ENCODE measurements at regions not wholly inside any gene's neighbourhood (a gene's known extent, or its start where the extent isn't known, plus 50 kb on each side); places are given as distances from the start of the nearest gene placed in this dataset.

DNA sequence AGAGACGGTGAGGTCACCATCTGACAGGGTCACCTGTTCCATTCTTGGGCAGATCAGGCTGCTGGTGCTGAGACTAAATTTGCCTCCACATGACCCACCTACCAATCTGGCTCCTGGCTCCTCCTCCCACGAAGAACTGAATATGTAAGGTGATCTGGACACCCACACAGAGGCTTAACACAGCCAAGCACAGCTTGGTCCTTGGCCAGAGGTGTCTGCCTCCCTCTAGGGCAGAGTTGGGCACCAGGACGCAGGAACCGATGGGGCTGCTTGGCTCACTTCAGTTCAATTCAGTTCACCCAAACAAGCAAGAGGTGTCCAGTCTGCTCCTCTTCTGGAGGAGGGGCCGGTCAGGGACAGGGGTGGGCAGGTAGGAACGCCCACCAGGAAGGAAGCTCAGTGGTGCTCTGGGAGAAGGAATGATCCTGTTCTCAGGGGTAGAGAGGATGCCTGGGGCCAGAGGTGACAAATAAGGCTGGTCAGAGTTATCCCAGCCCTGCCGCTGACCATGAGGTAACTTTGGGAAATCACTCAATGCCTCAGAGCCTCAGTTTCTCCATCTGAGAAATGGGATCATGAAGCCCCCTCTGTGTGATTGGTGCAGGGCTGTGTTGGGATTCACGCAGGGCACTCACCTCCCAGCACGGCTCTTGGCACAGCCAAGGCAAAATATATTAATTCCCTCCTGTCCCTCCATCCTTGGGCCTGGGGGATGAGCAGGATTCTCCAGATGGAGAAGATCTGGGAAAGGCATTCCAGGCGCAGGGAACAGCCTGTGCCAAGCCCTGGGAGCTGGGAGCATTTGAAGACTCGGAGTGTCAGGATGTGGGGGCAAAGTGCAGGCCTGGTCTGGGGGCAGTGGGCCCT, 284.5 kb downstream of the PTPRU start:
- no peak for DNase-seq

DNA sequence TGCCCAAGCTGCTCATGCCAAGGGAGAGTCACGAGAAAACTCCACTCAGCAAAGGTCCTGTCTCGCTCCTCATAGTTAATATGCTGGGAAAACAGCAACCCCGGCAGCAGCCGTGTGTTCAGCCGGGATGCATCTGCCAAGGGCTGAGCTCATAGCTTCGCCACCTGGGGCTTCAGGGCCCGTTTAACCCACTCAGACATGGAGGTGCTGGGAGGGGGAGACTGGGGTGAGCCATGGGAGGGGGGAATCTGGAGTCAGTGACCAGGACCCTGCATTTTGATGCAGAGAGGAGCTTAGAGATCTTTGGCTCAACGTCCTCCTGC, 283.4 kb downstream of the PTPRU start:
- no peak for DNase-seq

DNA sequence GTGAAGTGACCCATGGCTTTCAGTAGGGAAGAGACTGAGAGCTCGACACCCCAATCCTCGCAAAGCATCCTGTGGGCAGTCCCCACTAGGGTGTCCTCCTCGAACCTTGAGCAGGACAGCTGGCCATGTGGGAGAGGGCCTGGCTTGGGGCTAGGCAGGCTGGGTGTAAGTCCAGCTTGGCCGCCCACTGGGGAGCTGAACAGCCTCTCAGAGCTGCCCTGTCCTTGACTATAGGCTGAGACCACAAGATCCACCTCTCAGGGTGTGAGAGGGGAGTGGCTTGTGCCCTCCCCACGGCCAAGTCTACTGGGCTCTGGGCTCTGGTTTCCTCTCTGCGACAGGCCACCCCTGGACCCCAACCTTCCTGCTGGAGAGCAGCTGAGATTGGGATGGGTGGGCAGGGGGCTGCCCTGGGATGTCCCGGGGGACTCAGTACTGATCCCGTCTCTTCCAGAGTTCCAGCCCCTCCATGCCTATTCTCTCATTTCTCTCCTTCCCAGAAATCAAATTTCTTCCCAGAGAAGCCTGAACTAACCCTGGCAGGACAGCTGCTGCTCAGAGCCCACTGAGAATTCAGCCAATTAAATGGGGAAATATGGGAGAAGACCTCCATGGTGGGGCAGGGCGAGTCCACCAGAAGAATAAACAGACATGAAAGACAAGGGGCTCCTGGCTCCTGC, 282.9 kb downstream of the PTPRU start:
- no peak for DNase-seq

DNA sequence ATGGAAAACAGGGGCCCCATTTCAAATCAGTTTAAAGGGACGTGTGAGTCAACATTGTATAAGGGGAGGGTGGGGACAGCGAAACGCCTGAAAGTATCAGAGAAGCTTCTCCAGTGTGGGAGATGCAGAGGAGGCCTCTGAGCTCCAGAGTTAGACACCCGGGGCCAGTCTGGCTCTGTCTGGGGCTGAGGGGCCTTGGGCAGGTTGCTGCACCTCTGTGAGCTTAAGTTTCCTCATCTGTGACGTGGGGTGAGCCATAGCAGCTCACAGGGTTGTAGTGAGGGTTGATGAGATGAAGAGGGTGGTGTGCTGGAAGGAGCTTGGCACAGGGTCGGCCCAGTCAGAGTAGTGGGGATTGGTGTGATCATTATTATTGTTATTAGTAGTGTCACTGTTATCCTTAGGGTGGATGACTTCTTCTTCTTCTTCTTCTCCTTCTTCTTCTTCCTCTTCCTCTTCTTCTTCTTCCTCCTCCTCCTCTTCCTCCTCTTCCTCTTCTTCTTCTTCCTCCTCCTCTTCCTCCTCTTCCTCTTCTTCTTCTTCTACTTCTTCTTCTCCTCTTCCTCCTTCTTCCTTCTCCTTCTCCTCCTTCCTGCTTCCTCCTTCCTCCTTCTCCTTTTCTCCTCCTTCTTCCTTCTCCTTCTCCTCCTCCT, 282.0 kb downstream of the PTPRU start:
- no peak for DNase-seq

DNA sequence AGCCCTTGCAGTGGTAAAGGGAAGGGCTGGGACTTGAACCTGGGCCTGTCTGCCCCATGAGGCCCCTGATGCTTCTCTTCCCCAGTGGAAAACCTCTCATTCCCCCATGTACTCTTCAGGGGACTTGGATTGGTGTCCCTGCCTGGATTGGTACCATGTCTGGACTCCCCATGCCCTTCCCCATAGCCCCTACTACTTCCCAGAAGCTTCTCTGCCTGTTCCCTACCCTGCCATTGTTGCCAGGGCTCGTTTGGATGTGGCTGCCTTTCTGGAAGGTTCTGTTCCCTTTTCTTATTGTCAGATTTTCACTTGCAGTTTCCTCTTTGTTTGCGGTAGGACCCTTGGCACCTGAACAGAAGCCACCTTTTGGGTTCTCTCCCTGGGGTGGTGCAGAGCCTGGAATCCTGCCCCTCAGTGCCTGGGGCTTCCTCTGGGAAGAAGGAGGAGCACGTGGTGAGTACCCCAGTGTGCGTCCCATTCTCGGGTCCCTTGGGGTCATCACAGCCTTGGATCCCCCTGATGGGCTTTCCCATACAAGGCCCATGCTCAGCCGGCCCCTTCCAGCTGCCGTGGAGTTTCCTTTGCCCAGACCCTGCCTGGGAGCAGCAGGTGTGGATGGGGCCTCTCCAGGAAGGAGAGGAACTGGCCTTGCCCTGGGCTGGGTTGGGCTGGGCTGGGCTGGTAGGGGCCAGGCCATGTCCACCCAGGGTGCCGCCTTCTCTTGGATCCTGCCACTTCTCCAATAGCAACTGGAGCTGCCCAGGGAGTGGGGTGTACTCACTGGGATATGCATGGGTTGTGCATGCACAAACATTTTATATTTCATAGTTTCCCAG, 281.1 kb downstream of the PTPRU start:
- DNase-seq = no peak

DNA sequence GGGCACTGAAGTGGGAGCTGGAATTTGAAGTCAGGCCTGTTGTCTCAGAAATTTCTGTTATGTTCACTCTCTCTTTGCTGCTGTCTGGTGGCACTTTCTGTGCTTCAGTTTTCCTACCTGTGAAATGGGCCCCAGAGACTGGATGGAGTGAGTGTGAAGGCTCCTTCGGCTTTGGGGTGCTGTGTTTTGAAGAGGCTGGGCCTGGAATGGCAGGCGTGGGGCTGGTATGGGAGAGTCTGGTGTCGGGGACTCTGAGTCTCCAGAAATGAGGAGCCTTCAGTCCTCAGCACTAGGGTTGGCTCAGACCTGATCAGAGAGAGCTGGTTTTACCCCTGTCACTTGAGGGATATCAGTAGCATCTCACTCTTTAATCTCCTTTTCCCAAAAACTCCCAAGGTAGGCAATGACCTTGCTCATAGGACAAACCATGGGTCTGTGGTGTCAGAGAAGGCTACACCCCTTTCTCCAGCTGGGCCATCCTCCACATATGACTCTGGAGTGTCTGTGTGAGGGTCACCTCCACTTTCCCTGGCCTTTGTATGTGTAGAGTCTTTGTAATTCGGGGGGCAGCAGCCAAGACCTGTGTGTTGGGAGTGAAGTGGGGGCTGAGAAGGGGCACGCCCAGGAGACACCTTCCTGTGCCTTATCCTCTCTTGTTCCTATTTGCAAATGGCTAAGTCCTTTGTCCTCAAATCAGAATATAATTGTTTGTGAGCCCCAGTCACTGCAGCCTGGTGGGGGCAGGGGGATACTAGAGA, 279.9 kb downstream of the PTPRU start:
- no peak for DNase-seq

DNA sequence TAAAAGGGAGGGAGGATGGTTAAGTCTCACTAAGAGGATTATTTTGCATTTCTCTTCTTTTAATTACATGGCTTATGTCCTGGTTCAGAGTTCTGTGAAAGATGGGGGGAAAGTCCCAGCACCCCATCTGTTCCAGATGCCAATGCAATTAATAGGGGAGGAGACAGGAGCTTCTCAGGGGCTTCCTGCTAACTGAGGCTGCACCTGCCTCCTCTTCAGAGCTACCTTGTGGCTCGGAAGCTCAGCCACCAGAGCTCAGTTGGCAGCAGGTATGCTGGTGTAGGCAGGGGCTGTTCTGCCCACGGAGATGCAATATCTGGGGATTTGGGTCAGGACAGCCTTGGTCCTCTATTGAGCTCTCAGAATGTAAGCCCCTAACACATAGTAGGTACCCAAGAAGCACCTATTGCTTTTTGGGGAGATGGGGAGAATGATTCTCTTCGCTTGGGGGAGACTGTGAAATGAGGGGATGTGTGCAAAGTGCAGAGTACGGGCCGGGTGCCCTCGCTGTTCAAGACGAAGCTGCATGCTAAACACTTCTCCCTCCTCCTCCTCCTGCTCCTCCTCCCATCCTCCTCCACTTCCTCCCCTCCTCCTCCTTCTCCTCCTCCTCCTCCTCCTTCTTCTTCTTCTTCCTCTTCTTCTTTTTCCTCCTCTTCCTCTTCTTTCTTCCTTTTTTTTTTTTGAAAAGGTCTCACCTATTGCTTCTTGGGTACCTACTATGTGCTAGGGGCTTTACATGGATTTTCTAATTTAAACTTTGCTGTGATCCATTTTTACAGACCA, 279.0 kb downstream of the PTPRU start:
- DNase-seq = no peak

DNA sequence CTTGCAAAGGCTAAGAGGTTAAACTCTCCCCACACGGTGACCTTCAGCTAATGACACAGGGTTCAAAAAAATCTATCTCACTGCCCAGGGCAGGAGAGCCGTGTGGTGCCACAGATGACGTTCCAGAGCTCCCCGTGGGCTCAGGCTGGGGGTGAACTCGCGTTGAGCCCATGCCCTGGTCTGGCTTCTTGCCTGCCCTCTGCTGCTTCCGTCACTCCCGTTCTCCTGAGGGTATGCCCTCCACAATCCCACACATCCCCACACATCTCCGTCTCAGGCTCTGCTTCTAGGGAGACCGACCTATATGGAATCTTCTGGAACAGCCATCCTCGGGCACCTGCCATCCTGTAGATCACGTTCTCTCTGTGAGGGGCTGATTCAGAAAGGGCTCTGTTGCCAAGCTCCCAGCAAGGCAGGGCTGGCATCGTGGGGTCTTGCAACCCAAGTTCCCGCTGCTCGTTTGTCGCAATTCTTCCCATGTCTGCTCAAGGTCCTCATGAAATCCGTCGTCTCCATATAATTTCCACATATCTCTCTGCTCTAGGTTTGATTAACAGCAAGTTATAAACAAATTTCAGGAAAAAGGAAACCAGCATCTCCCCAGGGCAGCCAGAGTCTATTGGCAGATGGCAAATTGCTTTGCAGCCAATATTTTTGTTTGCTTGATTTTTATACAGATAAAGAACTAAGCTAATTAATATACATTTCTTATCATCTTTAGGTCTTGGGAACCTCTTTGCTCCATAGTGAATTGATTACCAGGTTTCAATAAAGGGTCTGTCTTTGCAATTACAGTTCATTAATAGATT, 278.2 kb downstream of the PTPRU start:
- DNase-seq = no peak

DNA sequence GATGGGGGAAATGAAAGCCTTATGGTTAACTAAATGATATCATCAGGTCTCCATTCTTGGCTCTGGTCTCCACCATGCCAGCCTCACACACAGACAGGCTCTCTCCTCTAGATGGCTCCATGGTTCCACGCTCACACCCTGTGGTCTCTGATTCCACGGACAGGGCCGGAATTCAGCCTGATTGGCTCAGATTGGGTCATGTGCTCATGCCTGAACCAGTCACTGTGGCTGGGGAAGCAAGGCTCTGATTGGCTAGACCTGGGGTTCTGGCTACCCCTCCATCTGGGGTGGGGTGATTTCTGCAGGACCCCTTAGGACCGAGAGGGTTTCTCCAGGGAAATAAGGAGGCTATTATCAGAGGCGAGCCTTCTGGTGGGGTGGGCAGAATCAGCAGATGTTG, 277.0 kb downstream of the PTPRU start:
- peak; percentile 45 for DNase-seq

DNA sequence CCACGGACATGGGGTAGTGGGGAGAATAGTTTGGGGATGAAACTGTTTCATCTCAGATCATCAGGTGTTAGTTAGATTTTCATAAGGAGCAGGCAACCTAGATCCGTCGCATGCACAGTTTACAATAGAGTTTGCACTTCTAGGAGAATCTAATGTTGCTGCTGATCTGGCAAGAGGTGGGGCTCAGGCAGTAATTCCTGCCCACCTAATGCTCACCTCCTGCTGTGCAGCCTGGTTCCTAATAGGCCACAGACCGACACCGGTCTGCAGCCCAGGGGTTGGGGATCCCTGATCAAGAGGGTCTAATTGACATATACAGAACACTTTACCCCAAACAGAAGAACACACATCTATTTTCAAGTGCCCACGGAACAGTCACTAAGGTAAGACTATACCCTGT, 275.1 kb downstream of the PTPRU start:
- no peak for DNase-seq

DNA sequence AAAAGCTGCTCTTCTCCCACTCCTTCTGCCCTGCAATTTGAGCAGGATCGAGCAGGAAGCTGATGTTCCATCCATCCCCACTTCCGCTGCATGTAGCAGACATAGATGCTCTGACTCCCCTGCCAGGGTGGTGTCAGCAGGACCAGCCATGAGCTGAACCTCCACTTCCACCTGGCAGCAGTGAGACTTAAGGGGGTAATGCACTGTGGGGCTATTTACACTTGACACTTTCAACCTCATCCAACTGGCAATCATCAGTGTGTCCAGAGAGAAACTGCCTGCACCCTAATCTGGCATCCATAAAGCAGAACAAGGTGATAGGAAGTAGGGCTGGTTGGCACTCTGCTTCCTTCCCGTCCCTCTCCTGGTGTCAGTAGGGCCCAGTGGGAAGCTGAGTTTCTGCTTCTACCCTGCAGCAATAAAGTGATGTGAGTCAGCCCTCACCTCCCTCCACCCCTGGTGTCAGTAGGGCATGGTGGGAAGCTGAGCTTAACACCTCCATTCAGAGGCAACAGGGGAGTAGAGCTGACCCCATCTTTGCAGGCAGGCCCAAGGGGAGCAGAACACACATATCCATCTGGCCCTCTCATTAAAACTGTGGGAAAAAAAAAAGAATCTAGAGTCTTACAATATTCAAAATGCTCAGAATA, 272.3 kb downstream of the PTPRU start:
- no peak for DNase-seq

DNA sequence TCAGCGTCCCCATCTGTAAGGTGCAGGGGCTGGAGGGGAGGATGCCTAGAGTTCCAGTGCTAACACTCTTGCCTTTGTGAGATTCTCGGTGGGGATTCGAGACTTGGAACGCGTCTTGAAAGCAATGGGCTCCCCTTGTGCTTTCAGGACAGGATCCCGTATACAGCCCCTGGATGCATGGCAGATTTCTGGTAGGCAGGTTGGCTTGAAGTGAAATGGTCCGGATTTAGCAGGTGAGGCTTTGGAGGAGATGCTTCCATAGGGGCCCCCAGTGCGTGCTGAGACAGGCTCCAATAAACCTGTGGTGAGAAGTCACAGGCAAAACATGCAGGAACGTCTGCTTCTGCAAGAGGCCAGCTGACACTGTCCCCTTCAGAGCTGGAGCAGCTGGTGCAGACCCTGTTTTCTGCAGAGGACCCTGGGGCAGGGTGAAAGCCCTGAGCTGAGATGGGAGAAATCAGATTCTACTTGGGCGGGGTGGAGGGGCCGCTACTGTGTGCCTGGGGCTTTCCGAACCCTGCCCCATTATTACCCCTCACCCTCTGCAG, 270.4 kb downstream of the PTPRU start:
- DNase-seq = no peak

DNA sequence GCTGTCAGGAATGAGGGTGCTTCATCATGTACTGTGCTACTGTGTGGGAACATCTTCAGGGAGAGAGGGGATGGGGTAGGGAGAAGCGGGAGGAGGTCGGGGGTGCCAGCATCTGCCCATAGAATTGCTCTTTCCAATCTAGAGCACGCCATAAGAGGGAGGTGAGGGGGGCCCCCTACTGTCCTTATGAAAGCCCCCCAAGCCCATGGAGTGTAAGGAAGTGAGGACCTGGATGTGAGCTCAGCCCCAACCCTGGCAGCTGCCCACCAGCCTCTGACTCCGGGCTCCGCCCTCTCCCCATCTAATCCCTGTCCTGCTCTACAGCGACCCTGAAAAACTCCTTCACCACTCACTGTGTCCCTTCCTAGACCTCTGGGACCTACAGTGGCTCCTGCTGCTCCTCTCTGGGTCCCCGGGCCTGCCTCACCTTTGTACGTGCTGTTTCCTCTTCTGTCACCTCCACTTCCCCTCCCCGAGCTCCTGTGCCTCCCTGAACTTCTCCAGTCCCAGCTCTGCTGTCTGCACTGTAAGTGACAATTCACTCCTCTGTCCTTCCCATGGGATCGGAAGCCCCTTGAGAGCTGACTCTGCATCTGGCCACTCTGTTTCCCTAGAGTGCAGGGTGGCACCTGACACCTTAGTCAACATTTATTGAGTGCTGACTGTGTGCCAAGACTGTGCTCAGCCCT, 269.4 kb downstream of the PTPRU start:
- DNase-seq = no peak

DNA sequence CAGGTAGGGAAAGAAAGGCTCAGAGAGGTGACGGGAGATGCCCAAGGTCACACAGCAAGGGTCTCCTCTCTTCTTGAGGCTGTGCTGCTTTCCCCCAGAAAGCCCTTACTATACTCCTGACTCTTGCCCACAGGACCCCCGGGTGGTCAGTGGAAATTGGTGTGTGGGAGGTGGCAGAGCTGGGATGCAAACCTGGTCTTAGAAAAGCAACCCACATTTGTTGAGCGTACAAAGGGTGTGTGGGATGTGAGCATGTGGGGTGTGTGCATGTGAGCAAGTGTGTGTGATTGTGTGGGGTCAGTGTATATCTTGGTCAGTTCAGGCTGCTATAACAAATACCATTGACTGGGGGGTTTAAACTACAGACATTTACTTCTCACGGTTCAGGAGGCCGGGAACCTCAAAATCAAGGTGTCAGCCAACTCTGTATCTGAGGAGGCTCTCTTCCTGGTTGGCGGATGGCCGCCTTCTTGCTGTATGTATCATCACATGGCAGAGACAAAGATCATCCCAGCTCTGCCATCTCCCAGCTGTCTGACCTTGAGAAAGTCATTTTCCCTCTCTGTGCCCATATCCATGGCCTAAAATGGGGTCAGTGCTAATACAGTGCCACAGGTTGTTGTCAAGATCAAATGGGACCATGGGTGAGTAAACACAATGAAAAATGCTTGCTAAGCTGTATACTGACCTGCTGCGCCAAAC, 268.5 kb downstream of the PTPRU start:
- DNase-seq = no peak

DNA sequence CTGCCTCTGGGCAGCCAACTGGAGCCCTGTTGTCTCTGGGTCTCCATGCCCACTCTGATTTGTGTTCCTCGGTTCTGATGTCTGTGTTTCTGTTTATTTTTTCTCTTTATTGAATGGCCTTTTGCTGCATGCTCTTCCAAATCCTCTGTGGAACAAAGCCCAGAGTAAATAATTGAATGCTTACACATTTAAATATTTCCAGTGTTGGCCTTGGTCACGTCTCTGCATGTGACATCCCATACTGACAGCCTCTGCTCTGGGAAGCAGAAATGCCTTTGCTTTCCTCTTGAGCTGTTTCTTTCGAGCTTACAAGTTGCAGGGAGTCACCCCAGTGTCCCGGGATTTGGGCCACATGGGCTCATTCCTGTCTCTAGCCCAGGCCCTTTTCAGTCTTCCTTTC, 267.9 kb downstream of the PTPRU start:
- DNase-seq = no peak

DNA sequence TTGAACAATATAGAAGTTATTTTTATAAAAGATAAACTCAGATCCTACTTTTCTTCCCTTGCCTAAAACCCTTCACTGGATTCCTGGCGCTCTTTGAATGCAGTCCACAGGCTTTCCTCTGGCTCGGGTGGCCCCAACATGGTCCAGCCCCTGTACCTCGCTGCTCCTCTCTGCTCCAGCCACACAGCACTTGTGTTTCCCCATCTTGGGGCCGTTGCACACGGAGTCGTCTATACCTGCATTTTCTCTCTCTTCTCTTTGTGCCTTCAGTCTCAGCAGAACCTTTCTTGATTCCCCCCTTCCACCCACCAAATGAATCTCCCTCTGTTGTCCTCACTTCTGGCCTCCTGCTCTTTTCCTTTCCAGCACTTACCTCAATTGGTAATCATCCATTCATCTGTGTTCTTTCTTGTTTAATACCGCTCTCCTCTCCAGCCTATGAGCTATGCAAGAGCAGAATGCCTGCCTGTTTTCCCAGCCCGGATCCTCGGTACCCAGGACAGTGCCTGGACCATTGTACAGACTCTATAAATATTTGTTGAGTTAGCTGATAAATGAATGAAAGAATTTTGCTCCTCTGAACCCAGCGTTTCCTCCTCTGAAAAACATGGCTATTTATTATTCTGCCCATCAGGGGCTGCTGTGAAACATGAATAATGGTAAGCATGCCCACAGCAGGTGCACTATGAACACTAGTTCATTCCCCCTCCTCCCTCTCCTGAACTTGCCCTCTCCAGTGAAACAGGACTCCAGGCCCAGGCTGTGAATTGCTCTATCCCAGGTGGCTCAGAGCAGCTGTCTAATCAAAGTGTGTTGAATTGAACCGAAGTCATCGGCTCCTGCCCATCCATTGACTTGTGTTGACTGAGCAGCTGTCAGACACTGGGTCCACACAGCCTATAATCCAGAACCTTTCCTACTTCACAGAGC, 266.9 kb downstream of the PTPRU start:
- DNase-seq = peak; percentile 93

DNA sequence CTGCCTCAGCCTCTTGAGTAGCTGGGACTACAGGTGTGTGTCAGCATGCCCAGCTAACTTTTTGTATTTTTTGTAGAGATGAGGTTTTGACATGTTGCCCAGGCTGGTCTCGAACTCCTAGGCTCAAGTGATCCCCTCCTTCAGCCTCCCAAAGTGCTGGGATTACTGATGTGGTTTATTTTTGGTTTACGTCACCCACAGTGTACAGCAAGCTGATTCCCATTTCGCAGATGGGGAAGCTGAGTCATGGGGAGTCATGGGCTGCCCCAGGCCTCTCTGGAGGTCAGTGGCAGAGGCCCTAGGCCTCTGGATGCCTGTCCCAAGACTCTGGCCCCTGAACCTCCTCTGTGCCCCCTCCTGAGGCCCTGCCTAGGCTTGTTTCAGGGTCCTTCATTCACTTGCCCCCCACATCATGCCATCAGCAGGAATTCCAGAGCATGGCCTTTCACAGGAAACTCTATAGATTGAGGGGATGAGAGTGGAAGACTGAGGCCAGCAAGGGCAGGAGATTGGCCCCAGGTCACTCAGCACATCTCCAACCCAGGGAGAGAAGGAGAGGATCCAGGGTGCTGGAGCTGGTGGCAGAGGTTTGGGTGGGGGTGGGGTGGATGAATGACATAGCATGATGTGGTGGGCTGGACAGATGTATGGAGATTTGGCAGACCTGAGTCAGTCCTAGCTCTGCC, 266.0 kb downstream of the PTPRU start:
- DNase-seq = no peak
